ENCODE measurements at regions not wholly inside any gene's neighbourhood (a gene's known extent, or its start where the extent isn't known, plus 50 kb on each side); places are given as distances from the start of the nearest gene placed in this dataset.

- TF ChIP-seq, protein P1, sequence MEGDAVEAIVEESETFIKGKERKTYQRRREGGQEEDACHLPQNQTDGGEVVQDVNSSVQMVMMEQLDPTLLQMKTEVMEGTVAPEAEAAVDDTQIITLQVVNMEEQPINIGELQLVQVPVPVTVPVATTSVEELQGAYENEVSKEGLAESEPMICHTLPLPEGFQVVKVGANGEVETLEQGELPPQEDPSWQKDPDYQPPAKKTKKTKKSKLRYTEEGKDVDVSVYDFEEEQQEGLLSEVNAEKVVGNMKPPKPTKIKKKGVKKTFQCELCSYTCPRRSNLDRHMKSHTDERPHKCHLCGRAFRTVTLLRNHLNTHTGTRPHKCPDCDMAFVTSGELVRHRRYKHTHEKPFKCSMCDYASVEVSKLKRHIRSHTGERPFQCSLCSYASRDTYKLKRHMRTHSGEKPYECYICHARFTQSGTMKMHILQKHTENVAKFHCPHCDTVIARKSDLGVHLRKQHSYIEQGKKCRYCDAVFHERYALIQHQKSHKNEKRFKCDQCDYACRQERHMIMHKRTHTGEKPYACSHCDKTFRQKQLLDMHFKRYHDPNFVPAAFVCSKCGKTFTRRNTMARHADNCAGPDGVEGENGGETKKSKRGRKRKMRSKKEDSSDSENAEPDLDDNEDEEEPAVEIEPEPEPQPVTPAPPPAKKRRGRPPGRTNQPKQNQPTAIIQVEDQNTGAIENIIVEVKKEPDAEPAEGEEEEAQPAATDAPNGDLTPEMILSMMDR (IDR thresholded peaks at IDR 0.05), result no peak
- TF ChIP-seq POLR2A (IDR thresholded peaks at IDR 0.05), result no peak
These were observed 141.8 kb upstream of the NECTIN3 start for GRCh38 chr3:110929816-110930215.

All from uterus (tissue), 2 donors.